ENCODE measurements at regions not wholly inside any gene's neighbourhood (a gene's known extent, or its start where the extent isn't known, plus 50 kb on each side); places are given as distances from the start of the nearest gene placed in this dataset.

- TF ChIP-seq EZH2 (IDR thresholded peaks at IDR 0.05; ENCODE audit: borderline replicate concordance, low read length) = no peak
- TF ChIP-seq CTCF (IDR thresholded peaks at IDR 0.05; ENCODE audit: low read length) = no peak
These were observed 65.3 kb upstream of the IGF1R start for GRCh38 chr15:98582900-98583554.
